WERI-Rb-1 (cell line): ENCODE measurements at regions not wholly inside any gene's neighbourhood (a gene's known extent, or its start where the extent isn't known, plus 50 kb on each side); places are given as distances from the start of the nearest gene placed in this dataset.
"Not testable (repeated sequence)": the region's sequence is repeated elsewhere in the genome, so short reads cannot be mapped to it uniquely, and the experiment has no call there.

ENCODE experiments used
- DNase-seq: peaks from one replicate; pipeline ENCODE4 v3.0.0-alpha.2; 2020
- H3K27ac ChIP-seq: fragments of 250-450 bp; sonication (Bioruptor Pico); 2 replicates; pipeline ENCODE4 v1.5.1; 2020; ENCODE audit warnings: mild to moderate bottlenecking, moderate library complexity
- H3K27me3 ChIP-seq: fragments of 250-450 bp; sonication (Bioruptor Pico); 2 replicates; pipeline ENCODE4 v1.5.1; 2021; ENCODE audit warnings: mild to moderate bottlenecking, low read depth, moderate library complexity; ENCODE audit not compliant: insufficient read depth, severe bottlenecking
- H3K36me3 ChIP-seq: fragments of 250-450 bp; sonication (Bioruptor Pico); 2 replicates; pipeline ENCODE4 v1.5.1; 2020; ENCODE audit warnings: mild to moderate bottlenecking, moderate library complexity
- H3K4me3 ChIP-seq: 2 replicates; pipeline ENCODE4 v1.5.1; 2011; ENCODE audit warnings: low read depth, mild to moderate bottlenecking, control low read depth, low read length
- H3K9me3 ChIP-seq: fragments of 250-450 bp; sonication (Bioruptor Pico); 2 replicates; pipeline ENCODE4 v1.5.1; 2021; ENCODE audit warnings: mild to moderate bottlenecking, moderate library complexity; ENCODE audit not compliant: severe bottlenecking

- not testable (repeated sequence) for DNase-seq, H3K27me3 ChIP-seq
Observed at GRCh38 chr2:111412841-111413650, 292.3 kb downstream of the BCL2L11 start.

GRCh38 chr2:111413950-111414349 is 293.2 kb downstream of the BCL2L11 start:
- not testable (repeated sequence) for H3K9me3 ChIP-seq, H3K4me3 ChIP-seq, H3K27me3 ChIP-seq, DNase-seq, H3K27ac ChIP-seq, H3K36me3 ChIP-seq

More at GRCh38 chr2:111412841-111413650, 292.3 kb downstream of the BCL2L11 start:
- not testable (repeated sequence) for H3K36me3 ChIP-seq, H3K9me3 ChIP-seq, H3K27ac ChIP-seq, H3K4me3 ChIP-seq

GRCh38 chr2:111415765-111416743 is 295.3 kb downstream of the BCL2L11 start:
- not testable (repeated sequence) for DNase-seq, H3K27ac ChIP-seq, H3K27me3 ChIP-seq, H3K9me3 ChIP-seq, H3K36me3 ChIP-seq, H3K4me3 ChIP-seq

GRCh38 chr2:111417026-111417425 is 296.3 kb downstream of the BCL2L11 start:
- H3K27ac ChIP-seq, H3K9me3 ChIP-seq: not testable (repeated sequence)

GRCh38 chr2:111418091-111418875 is 297.6 kb downstream of the BCL2L11 start:
- not testable (repeated sequence) for DNase-seq, H3K9me3 ChIP-seq, H3K27ac ChIP-seq, H3K27me3 ChIP-seq, H3K36me3 ChIP-seq, H3K4me3 ChIP-seq

More at GRCh38 chr2:111417026-111417425, 296.3 kb downstream of the BCL2L11 start:
- H3K36me3 ChIP-seq, H3K27me3 ChIP-seq, H3K4me3 ChIP-seq, DNase-seq: not testable (repeated sequence)

GRCh38 chr2:111420074-111420473 is 299.4 kb downstream of the BCL2L11 start:
- H3K4me3 ChIP-seq, H3K27ac ChIP-seq, H3K36me3 ChIP-seq, H3K27me3 ChIP-seq, H3K9me3 ChIP-seq, DNase-seq: not testable (repeated sequence)

- not testable (repeated sequence) for DNase-seq, H3K9me3 ChIP-seq, H3K27me3 ChIP-seq, H3K4me3 ChIP-seq, H3K36me3 ChIP-seq, H3K27ac ChIP-seq
Observed at GRCh38 chr2:111420835-111421234, 300.1 kb downstream of the BCL2L11 start.

- H3K27me3 ChIP-seq, H3K36me3 ChIP-seq, H3K27ac ChIP-seq, H3K4me3 ChIP-seq, H3K9me3 ChIP-seq, DNase-seq: not testable (repeated sequence)
Observed at GRCh38 chr2:111421949-111422348, 301.2 kb downstream of the BCL2L11 start.

- H3K36me3 ChIP-seq, H3K4me3 ChIP-seq, H3K27me3 ChIP-seq, H3K27ac ChIP-seq, H3K9me3 ChIP-seq, DNase-seq: not testable (repeated sequence)
Observed at GRCh38 chr2:111422562-111422961, 301.8 kb downstream of the BCL2L11 start.

GRCh38 chr2:111423184-111423583 is 302.5 kb downstream of the BCL2L11 start:
- H3K27ac ChIP-seq, H3K36me3 ChIP-seq, H3K27me3 ChIP-seq, H3K4me3 ChIP-seq, H3K9me3 ChIP-seq, DNase-seq: not testable (repeated sequence)

GRCh38 chr2:111424176-111424575 is 303.5 kb downstream of the BCL2L11 start:
- not testable (repeated sequence) for DNase-seq, H3K4me3 ChIP-seq

GRCh38 chr2:111424851-111425309 is 304.2 kb downstream of the BCL2L11 start:
- not testable (repeated sequence) for H3K27me3 ChIP-seq, DNase-seq, H3K27ac ChIP-seq, H3K9me3 ChIP-seq, H3K36me3 ChIP-seq, H3K4me3 ChIP-seq

More at GRCh38 chr2:111424176-111424575, 303.5 kb downstream of the BCL2L11 start:
- H3K27ac ChIP-seq, H3K27me3 ChIP-seq, H3K9me3 ChIP-seq, H3K36me3 ChIP-seq: not testable (repeated sequence)

GRCh38 chr2:111425789-111426201 is 305.1 kb downstream of the BCL2L11 start:
- not testable (repeated sequence) for H3K9me3 ChIP-seq, H3K36me3 ChIP-seq, DNase-seq, H3K4me3 ChIP-seq, H3K27ac ChIP-seq, H3K27me3 ChIP-seq

GRCh38 chr2:111427346-111427745 is 306.6 kb downstream of the BCL2L11 start:
- H3K4me3 ChIP-seq, H3K9me3 ChIP-seq, DNase-seq, H3K27ac ChIP-seq, H3K36me3 ChIP-seq, H3K27me3 ChIP-seq: not testable (repeated sequence)
